Gastrocnemius medialis (tissue), 4 donors: ENCODE measurements at regions not wholly inside any gene's neighbourhood (a gene's known extent, or its start where the extent isn't known, plus 50 kb on each side); places are given as distances from the start of the nearest gene placed in this dataset.
A peak's percentile ranks its signal among the peaks of the same experiment; 100 is the strongest.

Experiments used
- ATAC-seq, 2 donors: fragments of 150-250 bp; one replicate each; pipeline ENCODE4 v1.9.1; 2016
- DNase-seq, 2 donors: peaks; one replicate each; pipeline ENCODE4 v3.0.0-alpha.2; 2019
- H3K27ac ChIP-seq, 4 donors: fragments of 200-600 bp; sonication (generic); 1 replicate in 1 of 4; 2 replicates in 3 of 4; pipeline ENCODE4 v1.5.1; 2016 to 2018; ENCODE audit warnings: mild to moderate bottlenecking in 2 of 4, moderate library complexity in 1 of 4
- H3K27me3 ChIP-seq, 3 donors: fragments of 200-600 bp; sonication (generic) in 2 of 3; 1 replicate in 1 of 3; 2 replicates in 2 of 3; pipeline versions ENCODE4 v1.5.1 to v1.6.0; 2016 to 2019; ENCODE audit warnings: mild to moderate bottlenecking in 1 of 3, moderate library complexity in 1 of 3
- H3K36me3 ChIP-seq, 2 donors: fragments of 200-600 bp; sonication (generic) in 1 of 2; one replicate each; pipeline ENCODE4 v1.5.1; 2017 to 2018
- H3K4me1 ChIP-seq, 2 donors: fragments of 200-600 bp; sonication (generic) in 1 of 2; one replicate each; pipeline ENCODE4 v1.5.1; 2016 to 2017; ENCODE audit warnings: mild to moderate bottlenecking in 2 of 2
- H3K4me3 ChIP-seq, 4 donors: fragments of 200-600 bp; sonication (generic) in 3 of 4; 1 replicate in 1 of 4; 2 replicates in 3 of 4; pipeline ENCODE4 v1.5.1; 2016 to 2019; ENCODE audit warnings: mild to moderate bottlenecking in 2 of 4
- H3K9me3 ChIP-seq, 3 donors: fragments of 200-600 bp; sonication (generic) in 2 of 3; 1 replicate in 1 of 3; 2 replicates in 2 of 3; pipeline ENCODE4 v1.5.1; 2016 to 2019
- CTCF ChIP-seq, 5 experiments: fragments of 450-650 bp in 3 of 5; fragments of 200-600 bp in 2 of 5; sonication (generic) in 2 of 5; IDR thresholded peaks in 4 of 5; conservative IDR thresholded peaks in 1 of 5; 1 replicate in 4 of 5; 2 replicates in 1 of 5; pipeline ENCODE4 v1.5.1; 2016 to 2019; ENCODE audit warnings: antibody characterized with exemption in 5 of 5, mild to moderate bottlenecking in 3 of 5, moderate library complexity in 3 of 5
- POLR2A ChIP-seq, 2 donors: fragments of 450-650 bp; IDR thresholded peaks; one replicate each; pipeline ENCODE4 v1.6.1; 2017; ENCODE audit warnings: antibody characterized with exemption in 2 of 2, mild to moderate bottlenecking in 2 of 2, moderate library complexity in 2 of 2
- in situ Hi-C, 4 donors: fragments of 200-750 bp; cut with MboI; loops; one replicate each; pipeline versions ENCODE4 v1.15.0 to v1.8.0; 2017; ENCODE audit warnings: low sequenced_read_pairs in 4 of 4
- intact Hi-C: fragments of 100-400 bp; cut with DNase I; formaldehyde crosslinking; loops from one replicate; pipeline ENCODE4 v1.15.1; 2023; ENCODE audit warnings: low total_unique reads

DNA sequence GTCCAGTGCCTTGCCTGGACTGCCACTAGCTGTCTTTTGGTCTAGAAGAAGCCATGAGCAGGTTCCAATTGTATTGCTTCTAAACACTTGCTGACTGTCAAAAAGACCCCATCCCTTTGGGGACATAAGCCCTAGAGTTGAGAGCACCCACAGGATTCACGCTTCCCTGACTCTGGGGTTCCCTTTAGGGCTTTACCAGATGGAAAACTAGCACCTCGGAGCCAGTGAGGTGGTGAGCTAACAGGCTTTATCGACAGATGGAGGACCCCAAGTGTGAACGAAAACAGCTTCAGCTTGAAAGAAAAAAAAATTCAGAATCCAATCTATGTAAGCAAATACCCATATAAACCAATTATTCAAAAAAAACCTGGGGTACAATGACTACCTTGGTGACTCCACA lies 90.8 kb downstream of the NAA11 start:
- H3K9me3 ChIP-seq: no peaks in the 10 kb centered on the region
- H3K27me3 ChIP-seq: no peaks in the 10 kb centered on the region
- H3K27ac ChIP-seq: no peak overlapping the region
- no peaks in the 10 kb centered on the region for H3K36me3 ChIP-seq
- H3K4me3 ChIP-seq: no peak overlapping the region
- ATAC-seq (no peak), DNase-seq (no peak)
- in situ Hi-C loops: no loop called here
- TF ChIP-seq POLR2A (IDR thresholded peaks at IDR 0.05) (no peak), CTCF (IDR thresholded peaks at IDR 0.05 in 4 of 5, conservative IDR thresholded peaks at IDR 0.05 in 1 of 5) (no peak)
- H3K4me1 ChIP-seq: peaks cover 0 to 12% of the 10 kb centered on the region in 2 donors
- intact Hi-C loops: no loop called here

GRCh38 chr4:79233820-79234219 lies 92.0 kb downstream of the NAA11 start:
- ATAC-seq (no peak), DNase-seq (no peak)
- intact Hi-C loops (no loop called here), in situ Hi-C loops (no loop called here)
- Histone ChIP-seq H3K27ac (no peak overlapping the region), H3K4me1 (peaks cover 0 to 6% of the 10 kb centered on the region in 2 donors), H3K36me3 (no peaks in the 10 kb centered on the region), H3K4me3 (no peak overlapping the region), H3K27me3 (no peaks in the 10 kb centered on the region), H3K9me3 (no peaks in the 10 kb centered on the region)
- no peak for TF ChIP-seq POLR2A (IDR thresholded peaks at IDR 0.05)

GRCh38 chr4:79232540-79232939 lies 93.3 kb downstream of the NAA11 start:
- intact Hi-C loops (no loop called here), in situ Hi-C loops (no loop called here)
- Histone ChIP-seq H3K27ac (no peak overlapping the region), H3K27me3 (no peaks in the 10 kb centered on the region), H3K9me3 (no peaks in the 10 kb centered on the region), H3K36me3 (no peaks in the 10 kb centered on the region), H3K4me1 (no peaks in the 10 kb centered on the region), H3K4me3 (no peak overlapping the region)
- DNase-seq: no peak
- TF ChIP-seq POLR2A (IDR thresholded peaks at IDR 0.05) (no peak), CTCF (IDR thresholded peaks at IDR 0.05 in 4 of 5, conservative IDR thresholded peaks at IDR 0.05 in 1 of 5) (no peak)
- no peak for ATAC-seq

DNA sequence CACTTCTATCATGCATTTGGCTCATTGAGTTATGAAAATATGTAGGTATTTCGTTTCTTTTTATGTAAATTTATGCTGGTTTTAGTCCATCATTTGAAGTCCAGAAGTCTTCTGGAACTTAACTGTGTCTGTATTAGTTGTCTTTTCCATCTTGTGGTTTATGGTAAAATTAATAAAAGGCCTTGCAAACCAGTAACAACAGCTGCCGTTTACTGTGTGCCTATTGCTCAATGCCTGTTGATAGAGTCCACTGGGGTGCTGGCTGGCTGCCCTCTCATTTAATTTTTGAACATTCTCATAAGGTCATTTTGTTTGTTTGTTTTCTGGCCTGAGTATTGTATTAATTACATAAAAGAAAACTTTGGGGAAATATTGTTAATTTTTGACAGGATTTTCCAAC lies 98.0 kb downstream of the NAA11 start:
- Histone ChIP-seq H3K9me3 (no peaks in the 10 kb centered on the region), H3K27ac (no peak overlapping the region), H3K4me3 (no peak overlapping the region), H3K27me3 (no peaks in the 10 kb centered on the region), H3K4me1 (no peaks in the 10 kb centered on the region), H3K36me3 (no peaks in the 10 kb centered on the region)
- TF ChIP-seq POLR2A (IDR thresholded peaks at IDR 0.05) (no peak), CTCF (IDR thresholded peaks at IDR 0.05 in 4 of 5, conservative IDR thresholded peaks at IDR 0.05 in 1 of 5) (no peak)
- in situ Hi-C loops: no loop called here
- DNase-seq: peak in 1 of 2 donors; percentile 31
- peak in 1 of 2 donors; percentile 41 for ATAC-seq
- intact Hi-C loops: no loop called here

DNA sequence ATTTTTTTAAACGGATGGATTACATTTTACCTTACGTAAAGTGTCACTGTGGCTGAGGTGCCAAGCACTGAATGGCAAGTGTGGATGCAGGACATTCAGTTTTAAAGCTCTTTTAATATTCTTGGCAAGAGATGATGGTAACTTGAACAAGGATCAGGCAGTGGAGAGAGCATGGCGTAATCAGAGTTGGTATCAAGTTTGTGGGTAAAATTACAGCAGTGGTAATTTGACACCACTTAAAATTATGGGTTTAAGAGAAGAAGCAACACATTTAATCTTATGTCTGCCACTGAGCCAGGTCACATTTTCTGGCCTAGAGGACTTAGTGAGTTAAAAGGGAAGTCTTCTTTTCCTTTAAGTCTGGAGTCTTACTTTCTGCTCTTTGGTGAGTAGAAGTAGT lies 100.5 kb downstream of the NAA11 start:
- peak; percentile 66 to 87 for ATAC-seq
- Histone ChIP-seq H3K27me3 (no peaks in the 10 kb centered on the region), H3K36me3 (no peaks in the 10 kb centered on the region), H3K9me3 (no peaks in the 10 kb centered on the region), H3K4me1 (no peaks in the 10 kb centered on the region), H3K4me3 (no peak overlapping the region), H3K27ac (peak overlapping the region in 1 of 4 donors; percentile 46)
- TF ChIP-seq POLR2A (IDR thresholded peaks at IDR 0.05): no peak
- no peak for TF ChIP-seq CTCF (IDR thresholded peaks at IDR 0.05 in 4 of 5, conservative IDR thresholded peaks at IDR 0.05 in 1 of 5)
- intact Hi-C loops: no loop called here
- DNase-seq: no peak
- in situ Hi-C loops: no loop called here
